Neural cell (in vitro differentiated cells): ENCODE measurements at regions not wholly inside any gene's neighbourhood (a gene's known extent, or its start where the extent isn't known, plus 50 kb on each side); places are given as distances from the start of the nearest gene placed in this dataset.

Experiments
- H2AFZ ChIP-seq: fragments of 200-600, 300-800 bp; sonication (generic), shearing (Covaris generic); 2 replicates; pipeline ENCODE4 v1.6.0; 2014; ENCODE audit warnings: low read depth, mild to moderate bottlenecking, antibody characterized with exemption, low read length, moderate library complexity
- H3F3A ChIP-seq: fragments of 200-600 bp; shearing (Covaris generic); 2 replicates; pipeline ENCODE4 v1.6.1; 2016; ENCODE audit warnings: mild to moderate bottlenecking, moderate library complexity, mixed read lengths, antibody characterized with exemption, low read length; ENCODE audit not compliant: insufficient read depth, poor library complexity, severe bottlenecking
- H3K27ac ChIP-seq: fragments of 200-600, 300-800 bp; sonication (generic), shearing (Covaris generic); 2 replicates; pipeline ENCODE4 v1.5.1; 2014; ENCODE audit warnings: mild to moderate bottlenecking, low read length, moderate library complexity
- H3K27me3 ChIP-seq: fragments of 300-800, 200-600 bp; sonication (generic), shearing (Covaris generic); 2 replicates; pipeline ENCODE4 v1.6.0; 2014; ENCODE audit warnings: mild to moderate bottlenecking, low read depth, low read length, moderate library complexity; ENCODE audit not compliant: insufficient read depth
- H3K36me3 ChIP-seq: fragments of 300-800, 200-600 bp; sonication (generic), shearing (Covaris generic); 2 replicates; pipeline ENCODE4 v1.5.1; 2014; ENCODE audit warnings: mild to moderate bottlenecking, antibody characterized with exemption, low read length, moderate library complexity; ENCODE audit not compliant: insufficient read depth
- H3K4me2 ChIP-seq: fragments of 300-800, 200-600 bp; sonication (generic), shearing (Covaris generic); 2 replicates; pipeline ENCODE4 v1.6.0; 2014; ENCODE audit warnings: mild to moderate bottlenecking, low read length
- H3K4me3 ChIP-seq: fragments of 300-800, 200-600 bp; sonication (generic), shearing (Covaris generic); 2 replicates; pipeline ENCODE4 v1.5.1; 2014; ENCODE audit warnings: mild to moderate bottlenecking, low read length, moderate library complexity
- H3K79me2 ChIP-seq: fragments of 200-600 bp; shearing (Covaris generic); replicated peaks from 2 replicates; pipeline ENCODE4 v1.6.0; 2014; ENCODE audit warnings: mild to moderate bottlenecking, low read length, moderate library complexity; ENCODE audit not compliant: insufficient read depth
- H3K9ac ChIP-seq: fragments of 300-800, 200-600 bp; sonication (generic), shearing (Covaris generic); 2 replicates; pipeline ENCODE4 v1.6.1; 2016; ENCODE audit warnings: mild to moderate bottlenecking, low read length, mixed read lengths
- H3K9me2 ChIP-seq: fragments of 200-600 bp; shearing (Covaris generic); 2 replicates; pipeline ENCODE4 v1.6.1; 2016; ENCODE audit warnings: mild to moderate bottlenecking, low read length, mixed read lengths; ENCODE audit not compliant: insufficient read depth
- H3K9me3 ChIP-seq: fragments of 200-600, 300-800 bp; sonication (generic), shearing (Covaris generic); 2 replicates; pipeline ENCODE4 v1.6.1; 2016; ENCODE audit warnings: mild to moderate bottlenecking, mixed run types, low read length, moderate library complexity, mixed read lengths
- H4K20me1 ChIP-seq: fragments of 200-600 bp; shearing (Covaris generic); 2 replicates; pipeline ENCODE4 v1.6.1; 2016; ENCODE audit warnings: mild to moderate bottlenecking, mixed run types; ENCODE audit not compliant: insufficient read depth
- EP300 ChIP-seq: fragments of 450-650 bp; conservative IDR thresholded peaks from 2 replicates; pipeline ENCODE4 v1.6.1; 2014; ENCODE audit warnings: antibody characterized with exemption, mild to moderate bottlenecking, moderate library complexity; ENCODE audit not compliant: poor library complexity, severe bottlenecking
- EZH2 ChIP-seq: fragments of 200-600, 300-800 bp; shearing (Covaris generic), sonication (generic); IDR thresholded peaks from 2 replicates; pipeline ENCODE4 v1.6.1; 2014; ENCODE audit warnings: antibody characterized with exemption, low read length, borderline replicate concordance, mild to moderate bottlenecking; ENCODE audit not compliant: insufficient read depth, poor library complexity, severe bottlenecking
- MXI1 ChIP-seq: fragments of 450-650 bp; conservative IDR thresholded peaks from 2 replicates; pipeline ENCODE4 v1.6.1; 2014; ENCODE audit warnings: antibody characterized with exemption, mild to moderate bottlenecking; ENCODE audit not compliant: poor library complexity, severe bottlenecking
- POLR2AphosphoS5 ChIP-seq: IDR thresholded peaks from 2 replicates; pipeline ENCODE4 v1.6.1; 2012
- RAD21 ChIP-seq: fragments of 450-650 bp; conservative IDR thresholded peaks from 2 replicates; pipeline ENCODE4 v1.6.1; 2014; ENCODE audit warnings: antibody characterized with exemption, mild to moderate bottlenecking, moderate library complexity
- REST ChIP-seq: IDR thresholded peaks from 2 replicates; pipeline ENCODE4 v1.6.1; 2012; ENCODE audit warnings: borderline replicate concordance
- TAF1 ChIP-seq: IDR thresholded peaks from 2 replicates; pipeline ENCODE4 v1.6.1; 2012; ENCODE audit warnings: low read depth

GRCh38 chr20:46799781-46800408 lies 90.4 kb downstream of the SLC2A10 start:
- Histone ChIP-seq H4K20me1 (no peaks in the 10 kb centered on the region), H2AFZ (no peak overlapping the region), H3K27me3 (no peaks in the 10 kb centered on the region), H3K27ac (no peak overlapping the region), H3K9me3 (no peaks in the 10 kb centered on the region), H3K4me3 (no peak overlapping the region), H3K79me2 (no peaks in the 10 kb centered on the region), H3K36me3 (no peaks in the 10 kb centered on the region), H3K4me2 (no peak overlapping the region), H3K9ac (no peak overlapping the region), H3K9me2 (no peaks in the 10 kb centered on the region), H3F3A (no peaks in the 10 kb centered on the region)
- TF ChIP-seq EP300, result no peak
- no peak for TF ChIP-seq RAD21
- no peak for TF ChIP-seq POLR2AphosphoS5
- no peak for TF ChIP-seq MXI1
- TF ChIP-seq EZH2, result no peak
- no peak for TF ChIP-seq TAF1
- TF ChIP-seq REST, result no peak

- H3K79me2 ChIP-seq, result no peaks in the 10 kb centered on the region
- no peak overlapping the region for H3K4me3 ChIP-seq
- H4K20me1 ChIP-seq, result no peaks in the 10 kb centered on the region
- H3K36me3 ChIP-seq, result no peaks in the 10 kb centered on the region
- H3K27ac ChIP-seq, result no peak overlapping the region
- no peak overlapping the region for H3K9ac ChIP-seq
- no peaks in the 10 kb centered on the region for H3K9me3 ChIP-seq
- H2AFZ ChIP-seq, result no peak overlapping the region
- no peak overlapping the region for H3K4me2 ChIP-seq
- TF ChIP-seq TAF1 (no peak), POLR2AphosphoS5 (no peak), REST (no peak), EZH2 (no peak)
- H3K27me3 ChIP-seq, result no peaks in the 10 kb centered on the region
- H3F3A ChIP-seq, result no peaks in the 10 kb centered on the region
- H3K9me2 ChIP-seq, result no peaks in the 10 kb centered on the region
Observed at GRCh38 chr20:46800409-46800804, 91.0 kb downstream of the SLC2A10 start.
